DMS 273 (cell line): ENCODE measurements at regions not wholly inside any gene's neighbourhood (a gene's known extent, or its start where the extent isn't known, plus 50 kb on each side); places are given as distances from the start of the nearest gene placed in this dataset.

ENCODE experiments used
- DNase-seq: peaks from one replicate; lab custom pipeline; 2025; ENCODE audit not compliant: unreplicated experiment; lab: John Stamatoyannopoulos, UW

- DNase-seq, result no peak
Measured at GRCh38 chr5:144886668-144887067, 716.0 kb downstream of the KCTD16 start.

- no peak for DNase-seq
Measured at GRCh38 chr5:144882739-144883283, 712.1 kb downstream of the KCTD16 start.

- no peak for DNase-seq
Measured at GRCh38 chr5:144880513-144880912, 709.8 kb downstream of the KCTD16 start.

GRCh38 chr5:144876990-144877389, 706.3 kb downstream of the KCTD16 start:
- DNase-seq, result no peak

GRCh38 chr5:144873076-144873475, 702.4 kb downstream of the KCTD16 start:
- no peak for DNase-seq

- DNase-seq, result no peak
Measured at GRCh38 chr5:144864118-144864517, 693.4 kb downstream of the KCTD16 start.

- no peak for DNase-seq
Measured at GRCh38 chr5:144857454-144857853, 686.8 kb downstream of the KCTD16 start.

- DNase-seq, result no peak
Measured at GRCh38 chr5:144844086-144844485, 673.4 kb downstream of the KCTD16 start.

GRCh38 chr5:144832416-144832815, 661.7 kb downstream of the KCTD16 start:
- no peak for DNase-seq

- DNase-seq, result no peak
Measured at GRCh38 chr5:144831650-144832049, 661.0 kb downstream of the KCTD16 start.

GRCh38 chr5:144822503-144822902, 651.8 kb downstream of the KCTD16 start:
- no peak for DNase-seq

GRCh38 chr5:144820278-144820677, 649.6 kb downstream of the KCTD16 start:
- DNase-seq, result no peak

GRCh38 chr5:144815131-144815530, 644.5 kb downstream of the KCTD16 start:
- no peak for DNase-seq

- DNase-seq, result no peak
Measured at GRCh38 chr5:144812763-144813162, 642.1 kb downstream of the KCTD16 start.

- no peak for DNase-seq
Measured at GRCh38 chr5:144800169-144800568, 629.5 kb downstream of the KCTD16 start.

- no peak for DNase-seq
Measured at GRCh38 chr5:144798595-144798994, 627.9 kb downstream of the KCTD16 start.

- no peak for DNase-seq
Measured at GRCh38 chr5:144794922-144795321, 624.2 kb downstream of the KCTD16 start.

- no peak for DNase-seq
Measured at GRCh38 chr5:144788556-144788955, 617.9 kb downstream of the KCTD16 start.

GRCh38 chr5:144788046-144788445, 617.4 kb downstream of the KCTD16 start:
- DNase-seq, result no peak

- DNase-seq, result no peak
Measured at GRCh38 chr5:144779368-144779767, 608.7 kb downstream of the KCTD16 start.

GRCh38 chr5:144778561-144778960, 607.9 kb downstream of the KCTD16 start:
- no peak for DNase-seq

- no peak for DNase-seq
Measured at GRCh38 chr5:144774197-144774596, 603.5 kb downstream of the KCTD16 start.

GRCh38 chr5:144773628-144774027, 603.0 kb downstream of the KCTD16 start:
- DNase-seq, result no peak

GRCh38 chr5:144771802-144772201, 601.1 kb downstream of the KCTD16 start:
- no peak for DNase-seq
